GM12874 (cell line): ENCODE measurements at regions not wholly inside any gene's neighbourhood (a gene's known extent, or its start where the extent isn't known, plus 50 kb on each side); places are given as distances from the start of the nearest gene placed in this dataset.

Experiments
- TF ChIP-seq, protein P1 (sequence below): IDR thresholded peaks from 2 replicates; pipeline ENCODE4 v1.5.1; 2011; ENCODE audit warnings: low read depth, mild to moderate bottlenecking, control low read depth, low read length, moderate library complexity; ENCODE audit not compliant: insufficient read depth

DNA sequence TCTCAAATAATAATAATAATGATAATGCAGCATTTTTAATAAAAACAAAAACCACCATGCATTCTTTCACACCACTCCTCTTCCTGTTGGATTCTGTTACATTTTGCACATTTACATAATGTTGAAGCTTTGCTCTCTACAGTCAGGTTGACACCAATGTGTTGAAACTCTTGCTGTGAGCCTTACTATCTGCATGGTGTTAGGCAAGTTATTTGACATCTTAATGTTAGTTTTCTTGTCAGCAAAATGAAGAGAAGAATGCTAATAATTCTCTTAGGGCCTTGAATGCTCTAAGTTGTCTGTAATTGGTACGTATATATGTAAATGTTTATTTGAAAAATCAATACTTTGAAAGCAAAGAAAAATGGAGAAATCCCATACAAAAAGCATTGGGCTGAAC, 525.5 kb upstream of the PTGER4 start:
- TF ChIP-seq, protein P1, sequence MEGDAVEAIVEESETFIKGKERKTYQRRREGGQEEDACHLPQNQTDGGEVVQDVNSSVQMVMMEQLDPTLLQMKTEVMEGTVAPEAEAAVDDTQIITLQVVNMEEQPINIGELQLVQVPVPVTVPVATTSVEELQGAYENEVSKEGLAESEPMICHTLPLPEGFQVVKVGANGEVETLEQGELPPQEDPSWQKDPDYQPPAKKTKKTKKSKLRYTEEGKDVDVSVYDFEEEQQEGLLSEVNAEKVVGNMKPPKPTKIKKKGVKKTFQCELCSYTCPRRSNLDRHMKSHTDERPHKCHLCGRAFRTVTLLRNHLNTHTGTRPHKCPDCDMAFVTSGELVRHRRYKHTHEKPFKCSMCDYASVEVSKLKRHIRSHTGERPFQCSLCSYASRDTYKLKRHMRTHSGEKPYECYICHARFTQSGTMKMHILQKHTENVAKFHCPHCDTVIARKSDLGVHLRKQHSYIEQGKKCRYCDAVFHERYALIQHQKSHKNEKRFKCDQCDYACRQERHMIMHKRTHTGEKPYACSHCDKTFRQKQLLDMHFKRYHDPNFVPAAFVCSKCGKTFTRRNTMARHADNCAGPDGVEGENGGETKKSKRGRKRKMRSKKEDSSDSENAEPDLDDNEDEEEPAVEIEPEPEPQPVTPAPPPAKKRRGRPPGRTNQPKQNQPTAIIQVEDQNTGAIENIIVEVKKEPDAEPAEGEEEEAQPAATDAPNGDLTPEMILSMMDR = no peak

DNA sequence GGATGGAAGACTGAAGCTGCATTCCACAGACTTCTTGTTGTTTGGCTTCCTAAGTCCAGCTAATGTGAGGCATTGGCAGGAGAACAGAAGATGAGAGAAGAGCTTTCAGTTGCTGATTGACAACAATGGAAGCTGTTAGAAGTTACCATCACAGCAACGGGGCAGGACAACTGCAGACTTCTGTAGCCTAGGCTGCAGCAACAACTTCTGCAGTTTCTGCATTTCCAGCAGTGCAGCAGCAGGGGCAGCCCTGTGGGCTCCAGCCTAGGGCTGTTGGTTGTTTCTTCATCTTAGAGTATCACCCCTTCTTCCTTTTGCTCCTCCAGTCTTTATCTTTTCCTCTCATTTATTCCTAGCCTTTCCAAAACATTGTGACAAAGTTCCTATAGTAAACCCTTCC, 528.8 kb upstream of the PTGER4 start:
- TF ChIP-seq, protein P1 = no peak

DNA sequence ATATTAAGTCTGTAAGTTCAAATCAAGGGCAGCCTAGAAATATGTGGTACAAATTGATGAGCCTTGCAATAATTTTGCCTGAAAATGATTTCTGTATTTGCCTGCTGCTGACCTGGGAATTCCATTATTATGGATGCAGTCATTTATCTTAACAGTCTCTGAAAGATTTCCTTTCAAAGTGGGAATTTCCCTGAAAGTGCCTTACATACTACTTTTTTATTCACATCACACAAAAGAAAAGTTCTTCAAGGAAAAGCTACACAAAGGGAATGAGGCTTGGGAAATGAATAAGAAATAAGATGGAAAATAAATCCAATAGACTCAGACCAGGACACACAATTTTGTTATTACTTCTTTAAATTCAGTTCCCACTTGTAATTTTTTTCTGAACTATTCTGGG, 537.8 kb upstream of the PTGER4 start:
- TF ChIP-seq, protein P1 = no peak

DNA sequence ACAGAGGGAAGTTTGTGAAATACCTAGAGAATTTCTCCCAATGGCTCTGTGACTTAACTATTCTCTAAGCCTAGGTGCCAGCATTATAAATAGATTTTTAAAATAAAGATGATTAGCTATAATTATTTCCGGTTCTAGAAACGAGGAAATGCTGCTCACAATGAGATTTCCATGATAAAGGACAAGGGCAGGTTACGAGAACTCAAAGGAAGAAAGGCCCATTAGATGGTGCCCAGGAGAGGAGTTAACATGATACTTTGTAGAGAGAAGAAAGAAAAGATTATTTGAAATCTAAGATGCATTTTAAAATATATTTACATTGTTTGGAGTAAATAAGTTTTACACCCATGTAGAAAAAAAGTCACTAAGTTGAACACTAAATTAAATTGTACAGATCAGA, 538.3 kb upstream of the PTGER4 start:
- TF ChIP-seq, protein P1 = no peak

DNA sequence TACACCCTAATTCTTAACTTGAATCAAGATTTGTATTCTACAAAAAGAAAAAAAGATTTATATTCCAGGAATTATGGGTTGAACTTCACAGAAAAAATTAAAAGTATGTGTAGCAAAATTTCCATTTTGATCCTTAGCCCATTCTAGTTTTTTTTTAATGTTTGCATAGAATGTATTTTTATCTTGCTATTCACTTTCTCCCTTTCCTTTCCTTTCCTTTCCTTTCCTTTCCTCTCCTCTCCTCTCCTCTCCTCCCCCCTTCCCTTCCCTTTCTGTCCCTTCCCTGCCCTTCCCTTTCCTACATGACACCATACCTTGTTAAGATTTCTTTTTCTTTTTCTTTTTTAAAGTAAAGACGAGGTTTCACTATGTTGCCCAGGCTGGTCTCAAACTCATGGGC, 542.5 kb upstream of the PTGER4 start:
- TF ChIP-seq, protein P1 = no peak

DNA sequence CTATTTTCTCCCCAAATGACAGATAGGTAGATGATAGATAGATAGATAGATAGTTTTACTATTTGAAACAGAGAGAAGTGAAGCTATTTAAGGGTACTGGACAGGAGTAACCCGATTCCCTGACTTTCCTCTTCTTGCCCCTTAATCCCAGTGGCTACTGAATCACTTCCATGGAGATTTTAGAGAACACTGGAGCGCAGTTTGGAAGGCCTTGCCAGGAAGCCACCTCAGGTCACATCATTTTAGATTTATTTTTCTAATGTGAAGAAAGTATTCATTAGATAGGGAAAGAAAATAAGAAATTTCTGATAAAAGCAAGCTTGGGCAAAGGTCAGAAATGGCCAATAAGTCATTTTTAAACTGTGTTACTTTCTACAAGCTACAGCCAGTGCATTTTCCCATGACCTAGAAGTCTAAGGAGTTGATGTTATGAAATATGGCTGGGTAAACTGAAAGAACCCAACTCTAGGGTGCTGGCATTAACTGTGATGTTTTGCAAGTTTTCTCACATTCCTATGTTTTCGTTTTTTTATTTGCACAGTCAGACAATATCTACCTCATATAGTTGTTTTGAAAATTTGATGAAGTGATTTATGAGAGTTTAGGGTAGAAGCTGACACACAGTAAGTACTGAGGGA, 544.7 kb upstream of the PTGER4 start:
- TF ChIP-seq, protein P1 = no peak

DNA sequence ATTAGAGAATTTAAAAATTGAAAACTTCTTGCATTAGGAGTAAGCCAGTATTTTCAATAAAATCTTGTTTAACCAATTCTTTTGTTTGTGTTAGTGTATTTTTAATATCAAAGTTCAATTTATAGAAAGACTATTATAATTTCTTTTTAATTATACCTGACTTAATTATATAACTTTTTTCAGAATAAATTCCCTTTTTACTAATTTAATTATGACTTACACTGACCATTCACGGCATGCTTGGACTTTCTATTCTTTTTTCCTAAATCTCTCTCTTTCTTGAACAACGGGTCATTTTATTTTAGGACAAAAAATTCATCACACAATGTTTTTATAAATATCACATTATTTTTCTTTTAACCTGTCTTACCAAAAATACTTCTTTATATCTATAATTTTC, 555.3 kb upstream of the PTGER4 start:
- TF ChIP-seq, protein P1 = no peak
